CD14-positive monocyte (primary cell): ENCODE measurements at regions not wholly inside any gene's neighbourhood (a gene's known extent, or its start where the extent isn't known, plus 50 kb on each side); places are given as distances from the start of the nearest gene placed in this dataset.

ENCODE experiments used
- DNase-seq, 3 donors: peaks; one replicate each; pipeline ENCODE4 v3.0.0-alpha.2; 2011 to 2022
- H2AFZ ChIP-seq: 2 replicates; pipeline ENCODE4 v1.6.0; 2012; ENCODE audit warnings: mild to moderate bottlenecking, low read depth, low read length, inconsistent platforms; ENCODE audit not compliant: insufficient read depth, poor library complexity, severe bottlenecking
- H3K27ac ChIP-seq, 2 donors: 1 replicate in 1 of 2; 2 replicates in 1 of 2; pipeline ENCODE4 v1.5.1; 2012 to 2013; ENCODE audit warnings: low read length in 2 of 2, control low read depth in 1 of 2, inconsistent platforms in 1 of 2, low read depth in 1 of 2, mild to moderate bottlenecking in 1 of 2
- H3K27me3 ChIP-seq, 2 donors: one replicate each; pipeline versions ENCODE4 v1.6.0 to v1.6.1; 2011 to 2013; ENCODE audit warnings: low read length in 2 of 2; ENCODE audit not compliant: control insufficient read depth in 2 of 2, insufficient read depth in 2 of 2
- H3K36me3 ChIP-seq, 2 donors: replicated peaks in 1 of 2; 1 replicate in 1 of 2; 2 replicates in 1 of 2; pipeline versions ENCODE4 v1.5.1 to v1.6.1; 2012 to 2013; ENCODE audit warnings: low read length in 2 of 2, control low read depth in 1 of 2, inconsistent platforms in 1 of 2, mild to moderate bottlenecking in 1 of 2; ENCODE audit not compliant: insufficient read depth in 2 of 2, control insufficient read depth in 1 of 2
- H3K4me1 ChIP-seq, 2 donors: 1 replicate in 1 of 2; 2 replicates in 1 of 2; pipeline versions ENCODE4 v1.5.1 to v1.6.1; 2012 to 2013; ENCODE audit warnings: low read length in 2 of 2, control low read depth in 1 of 2, inconsistent platforms in 1 of 2, mild to moderate bottlenecking in 1 of 2, moderate library complexity in 1 of 2; ENCODE audit not compliant: insufficient read depth in 2 of 2, control insufficient read depth in 1 of 2
- H3K4me2 ChIP-seq: replicated peaks from 2 replicates; pipeline ENCODE3; 2012; ENCODE audit warnings: low read length, moderate library complexity, mild to moderate bottlenecking; ENCODE audit not compliant: poor library complexity, severe bottlenecking; ENCODE audit errors: extremely low read depth
- H3K4me3 ChIP-seq, 3 experiments: fragments of 200-600 bp in 1 of 3; sonication (generic) in 1 of 3; replicated peaks in 1 of 3; 1 replicate in 2 of 3; 2 replicates in 1 of 3; pipeline ENCODE4 v1.5.1; 2011 to 2013; ENCODE audit warnings: low read length in 3 of 3, mild to moderate bottlenecking in 3 of 3, control low read depth in 2 of 3, low read depth in 2 of 3, inconsistent platforms in 1 of 3, moderate library complexity in 1 of 3
- H3K79me2 ChIP-seq: 2 replicates; pipeline ENCODE4 v1.6.0; 2012; ENCODE audit warnings: mild to moderate bottlenecking, control low read depth, inconsistent platforms, low read length, moderate library complexity; ENCODE audit not compliant: insufficient read depth
- H3K9ac ChIP-seq: 2 replicates; pipeline ENCODE4 v1.6.0; 2017; ENCODE audit warnings: low read length, mild to moderate bottlenecking; ENCODE audit not compliant: insufficient read depth, poor library complexity, severe bottlenecking
- H3K9me3 ChIP-seq, 2 donors: replicated peaks in 1 of 2; 1 replicate in 1 of 2; 2 replicates in 1 of 2; pipeline versions ENCODE4 v1.5.1 to v1.6.1; 2012 to 2013; ENCODE audit warnings: low read length in 2 of 2, control low read depth in 1 of 2; ENCODE audit not compliant: control insufficient read depth in 1 of 2, insufficient read depth in 1 of 2
- H4K20me1 ChIP-seq: 2 replicates; pipeline ENCODE4 v1.6.0; 2012; ENCODE audit warnings: mild to moderate bottlenecking, low read length, control low read depth, moderate library complexity; ENCODE audit not compliant: insufficient read depth
- H3K27ac Mint-ChIP-seq, 7 donors: one replicate each; pipeline ENCODE4 v1.8.0; 2020; ENCODE audit warnings: mild to moderate bottlenecking in 7 of 7, mixed read lengths in 7 of 7, moderate library complexity in 6 of 7, inconsistent platforms in 2 of 7
- H3K27me3 Mint-ChIP-seq, 3 donors: one replicate each; pipeline ENCODE4 v1.8.0; 2021 to 2022; ENCODE audit warnings: low read depth in 3 of 3, mild to moderate bottlenecking in 3 of 3, mixed read lengths in 3 of 3, moderate library complexity in 3 of 3, inconsistent platforms in 1 of 3
- H3K36me3 Mint-ChIP-seq, 2 donors: one replicate each; pipeline ENCODE4 v1.8.0; 2020; ENCODE audit warnings: mixed read lengths in 2 of 2, inconsistent platforms in 1 of 2, mild to moderate bottlenecking in 1 of 2
- H3K4me1 Mint-ChIP-seq: one replicate; pipeline ENCODE4 v1.8.0; 2020; ENCODE audit warnings: mild to moderate bottlenecking, mixed read lengths
- H3K4me3 Mint-ChIP-seq, 2 donors: one replicate each; pipeline ENCODE4 v1.8.0; 2020; ENCODE audit warnings: mild to moderate bottlenecking in 2 of 2, mixed read lengths in 2 of 2, moderate library complexity in 1 of 2
- H3K9me3 Mint-ChIP-seq, 7 donors: one replicate each; pipeline ENCODE4 v1.8.0; 2020 to 2022; ENCODE audit warnings: mixed read lengths in 7 of 7, mild to moderate bottlenecking in 6 of 7, moderate library complexity in 6 of 7, inconsistent platforms in 2 of 7
- CTCF ChIP-seq: fragments of 200-600 bp; IDR thresholded peaks from one replicate; pipeline ENCODE4 v1.8.0; 2022; ENCODE audit warnings: antibody characterized with exemption, mild to moderate bottlenecking
- WGBS: methylation state at CpG from one replicate; pipeline ENCODE4 v1.1.5; 2013; ENCODE audit warnings: missing lambda C conversion rate; ENCODE audit not compliant: insufficient coverage; 5-methylcytosine and 5-hydroxymethylcytosine counted together
- intact Hi-C, 2 donors: fragments of 100-400 bp; cut with micrococcal nuclease; formaldehyde crosslinking; loops; one replicate each; pipeline versions ENCODE4 v1.15.0 to v1.15.1; 2023

GRCh38 chr2:56484906-56485305 lies 301.1 kb downstream of the CCDC85A start:
- no peak overlapping the region for H2AFZ ChIP-seq
- H3K9me3 ChIP-seq: peaks cover 0 to 4% of the 10 kb centered on the region in 2 donors
- intact Hi-C loops: no loop called here
- Mint-ChIP-seq H3K36me3 (no peaks in the 10 kb centered on the region), H3K4me1 (no peaks in the 10 kb centered on the region), H3K4me3 (no peak overlapping the region), H3K27ac (no peak overlapping the region), H3K27me3 (peaks cover 0 to 3% (median 1%) of the 10 kb centered on the region in 3 donors), H3K9me3 (peaks cover 0 to 5% (median 3%) of the 10 kb centered on the region in 7 donors)
- no peak overlapping the region for H3K9ac ChIP-seq
- H4K20me1 ChIP-seq: no peaks in the 10 kb centered on the region
- H3K79me2 ChIP-seq: no peaks in the 10 kb centered on the region
- no peaks in the 10 kb centered on the region for H3K4me1 ChIP-seq
- no peaks in the 10 kb centered on the region for H3K36me3 ChIP-seq
- DNase-seq: no peak
- no peak overlapping the region for H3K27ac ChIP-seq
- no peak for TF ChIP-seq CTCF
- H3K27me3 ChIP-seq: no peaks in the 10 kb centered on the region
- no peak overlapping the region for H3K4me3 ChIP-seq
- H3K4me2 ChIP-seq: no peak overlapping the region

- no peak overlapping the region for H3K4me2 ChIP-seq
- no peaks in the 10 kb centered on the region for H3K36me3 ChIP-seq
- H3K4me3 Mint-ChIP-seq: no peak overlapping the region
- no peak overlapping the region for H3K27ac ChIP-seq
- no peaks in the 10 kb centered on the region for H3K27me3 Mint-ChIP-seq
- no peaks in the 10 kb centered on the region for H3K4me1 ChIP-seq
- H2AFZ ChIP-seq: no peak overlapping the region
- TF ChIP-seq CTCF: no peak
- no peak overlapping the region for H3K27ac Mint-ChIP-seq
- peaks cover 0 to 3% (median 0%) of the 10 kb centered on the region in 7 donors for H3K9me3 Mint-ChIP-seq
- intact Hi-C loops: no loop called here
- H3K9ac ChIP-seq: no peak overlapping the region
- WGBS: no CpG with 5 or more reads among the region's 1 CpG
- H3K27me3 ChIP-seq: no peaks in the 10 kb centered on the region
- no peaks in the 10 kb centered on the region for H3K9me3 ChIP-seq
- no peak overlapping the region for H3K4me3 ChIP-seq
- H3K4me1 Mint-ChIP-seq: no peaks in the 10 kb centered on the region
- no peak for DNase-seq
- no peaks in the 10 kb centered on the region for H4K20me1 ChIP-seq
- H3K36me3 Mint-ChIP-seq: no peaks in the 10 kb centered on the region
- no peaks in the 10 kb centered on the region for H3K79me2 ChIP-seq
Observed at GRCh38 chr2:56500317-56500716, 316.5 kb downstream of the CCDC85A start.
